NCI-H460 (cell line): ENCODE measurements at regions not wholly inside any gene's neighbourhood (a gene's known extent, or its start where the extent isn't known, plus 50 kb on each side); places are given as distances from the start of the nearest gene placed in this dataset.

Source experiments
- DNase-seq: peaks from one replicate; pipeline ENCODE4 v3.0.0-alpha.2; 2016; ENCODE audit warnings: low read depth; ENCODE audit errors: extremely low read depth

- DNase-seq = no peak
Measured at GRCh38 chr6:163671791-163672190, 257.3 kb downstream of the QKI start.

GRCh38 chr6:163671355-163671754, 256.8 kb downstream of the QKI start:
- DNase-seq = no peak

GRCh38 chr6:163670336-163670735, 255.8 kb downstream of the QKI start:
- DNase-seq = no peak

- no peak for DNase-seq
Measured at GRCh38 chr6:163668061-163668426, 253.5 kb downstream of the QKI start.

GRCh38 chr6:163667372-163668060, 253.0 kb downstream of the QKI start:
- no peak for DNase-seq

- no peak for DNase-seq
Measured at GRCh38 chr6:163665464-163665863, 250.9 kb downstream of the QKI start.

GRCh38 chr6:163663575-163663974, 249.1 kb downstream of the QKI start:
- no peak for DNase-seq

GRCh38 chr6:163662604-163663225, 248.2 kb downstream of the QKI start:
- DNase-seq = no peak

- no peak for DNase-seq
Measured at GRCh38 chr6:163661272-163661671, 246.8 kb downstream of the QKI start.

- no peak for DNase-seq
Measured at GRCh38 chr6:163659803-163660202, 245.3 kb downstream of the QKI start.

GRCh38 chr6:163655217-163656121, 241.0 kb downstream of the QKI start:
- DNase-seq = no peak

GRCh38 chr6:163651915-163652668, 237.6 kb downstream of the QKI start:
- no peak for DNase-seq

- no peak for DNase-seq
Measured at GRCh38 chr6:163651426-163651825, 236.9 kb downstream of the QKI start.

GRCh38 chr6:163648868-163649267, 234.3 kb downstream of the QKI start:
- no peak for DNase-seq

GRCh38 chr6:163647624-163648023, 233.1 kb downstream of the QKI start:
- no peak for DNase-seq

- no peak for DNase-seq
Measured at GRCh38 chr6:163646866-163647265, 232.3 kb downstream of the QKI start.

- DNase-seq = no peak
Measured at GRCh38 chr6:163646133-163646532, 231.6 kb downstream of the QKI start.

GRCh38 chr6:163645560-163645959, 231.0 kb downstream of the QKI start:
- no peak for DNase-seq

GRCh38 chr6:163643866-163644265, 229.3 kb downstream of the QKI start:
- DNase-seq = no peak

- DNase-seq = no peak
Measured at GRCh38 chr6:163641706-163642105, 227.2 kb downstream of the QKI start.

GRCh38 chr6:163640641-163641040, 226.1 kb downstream of the QKI start:
- DNase-seq = no peak
